ENCODE measurements at regions not wholly inside any gene's neighbourhood (a gene's known extent, or its start where the extent isn't known, plus 50 kb on each side); places are given as distances from the start of the nearest gene placed in this dataset.

- no peaks in the 10 kb centered on the region for H3K27me3 Mint-ChIP-seq (ENCODE audit: low read depth)
- no peak overlapping the region for H4K91ac ChIP-seq (ENCODE audit: insufficient read length, low read depth, low read length)
- H3K18ac ChIP-seq (ENCODE audit: insufficient read length, low read depth, low read length) = no peak overlapping the region
- no peak overlapping the region for H3K27ac Mint-ChIP-seq
- H3K9me3 ChIP-seq (ENCODE audit: control insufficient read depth, low read depth, low read length) = no peaks in the 10 kb centered on the region
- no peaks in the 10 kb centered on the region for H3K27me3 ChIP-seq (ENCODE audit: insufficient read depth, low read length)
- H3K14ac ChIP-seq (ENCODE audit: insufficient read depth, low read length) = no peak overlapping the region
- H3K79me1 ChIP-seq (ENCODE audit: insufficient read depth, low read depth, low read length, poor library complexity, severe bottlenecking) = no peaks in the 10 kb centered on the region
- H3K27ac ChIP-seq (ENCODE audit: insufficient read length, low read depth, low read length) = no peak overlapping the region
- no peak overlapping the region for H3K56ac ChIP-seq (ENCODE audit: insufficient read length, low read depth, low read length)
- H3K36me3 Mint-ChIP-seq (ENCODE audit: insufficient read depth in 1 of 3, low read depth in 3 of 3) = peaks cover 0 to 2% (median 0%) of the 10 kb centered on the region in 3 experiments; a peak in 2 of 7 replicates
- no peak for TF ChIP-seq CTCF (conservative IDR thresholded peaks at IDR 0.05)
- 0 out of 4 replicates have a peak, but pooled peaks cover 0 to 2% of the 10 kb centered on the region in 2 experiments for H3K4me1 Mint-ChIP-seq
- no peak overlapping the region for H2BK20ac ChIP-seq (ENCODE audit: low read depth, low read length, poor library complexity, severe bottlenecking)
- H4K8ac ChIP-seq (replicated peaks; ENCODE audit: insufficient read length, low read depth, low read length) = no peak overlapping the region
- no peak for DNase-seq
- H3K9ac ChIP-seq (ENCODE audit: extremely low read depth, insufficient read length, low read length) = no peak overlapping the region
- no peak overlapping the region for H2BK15ac ChIP-seq (ENCODE audit: low read depth, low read length)
- H3K23ac ChIP-seq (ENCODE audit: insufficient read length, low read depth, low read length) = no peak overlapping the region
- H3K4me3 Mint-ChIP-seq = no peak overlapping the region
- no peaks in the 10 kb centered on the region for H3K79me2 ChIP-seq (ENCODE audit: insufficient read depth, low read length)
- H2BK120ac ChIP-seq (ENCODE audit: low read depth, low read length, poor library complexity, severe bottlenecking) = no peak overlapping the region
- no peak overlapping the region for H2BK5ac ChIP-seq (ENCODE audit: insufficient read length, low read length)
- no peak overlapping the region for H4K5ac ChIP-seq (ENCODE audit: insufficient read length, low read depth, low read length)
- H4K20me1 ChIP-seq (ENCODE audit: control insufficient read depth, insufficient read depth, insufficient read length) = no peaks in the 10 kb centered on the region
- no peak overlapping the region for H3K4ac ChIP-seq (ENCODE audit: low read depth, low read length)
- H3K23me2 ChIP-seq (ENCODE audit: insufficient read length, low read depth, low read length, poor library complexity, severe bottlenecking) = no peaks in the 10 kb centered on the region
- H3K4me1 ChIP-seq (ENCODE audit: insufficient read depth, low read length) = no peaks in the 10 kb centered on the region
- H3K4me2 ChIP-seq (ENCODE audit: insufficient read depth, insufficient read length, low read length) = no peak overlapping the region
- H2BK12ac ChIP-seq (ENCODE audit: insufficient read length, low read depth, low read length) = no peak overlapping the region
- no peaks in the 10 kb centered on the region for H3K9me3 Mint-ChIP-seq
- no CpG with 5 or more reads among the region's 2 CpGs for WGBS (ENCODE audit: extremely low coverage, insufficient read length, low lambda C conversion rate)
- H2AFZ ChIP-seq (ENCODE audit: low read length) = no peak overlapping the region
- no peak overlapping the region for H3T11ph ChIP-seq (ENCODE audit: low read length)
- no peak overlapping the region for H2AK5ac ChIP-seq (ENCODE audit: insufficient read length, low read length)
Observed at GRCh38 chr14:29236848-29237247, 470.3 kb downstream of the FOXG1 start.

Data from H9 (cell line).